ENCODE measurements at regions not wholly inside any gene's neighbourhood (a gene's known extent, or its start where the extent isn't known, plus 50 kb on each side); places are given as distances from the start of the nearest gene placed in this dataset.

- no peak overlapping the region for H3K4me3 ChIP-seq (ENCODE audit: low read depth, low read length)
- TF ChIP-seq CTCF (IDR thresholded peaks at IDR 0.05; ENCODE audit: low read depth, low read length, missing control alignments), result no peak
- in situ Hi-C loops (cut with HindIII; ENCODE audit: low sequenced_read_pairs), result no loop called here
- DNase-seq (ENCODE audit: low read depth), result no peak
Measured at GRCh38 chr7:48703466-48703865, 220.9 kb upstream of the CDC14C start.

- TF ChIP-seq CTCF (IDR thresholded peaks at IDR 0.05; ENCODE audit: low read depth, low read length, missing control alignments), result no peak
- in situ Hi-C loops (cut with HindIII; ENCODE audit: low sequenced_read_pairs), result no loop called here
Measured at GRCh38 chr7:48708122-48708521, 216.2 kb upstream of the CDC14C start.

GRCh38 chr7:48708635-48709034 lies 215.7 kb upstream of the CDC14C start:
- no peak overlapping the region for H3K4me3 ChIP-seq (ENCODE audit: low read depth, low read length)
- in situ Hi-C loops (cut with HindIII; ENCODE audit: low sequenced_read_pairs), result no loop called here
- TF ChIP-seq CTCF (IDR thresholded peaks at IDR 0.05; ENCODE audit: low read depth, low read length, missing control alignments), result no peak
- no peak for DNase-seq (ENCODE audit: low read depth)

More at GRCh38 chr7:48708122-48708521, 216.2 kb upstream of the CDC14C start:
- no peak for DNase-seq (ENCODE audit: low read depth)
- H3K4me3 ChIP-seq (ENCODE audit: low read depth, low read length), result no peak overlapping the region

- in situ Hi-C loops (cut with HindIII; ENCODE audit: low sequenced_read_pairs), result no loop called here
- no peak for DNase-seq (ENCODE audit: low read depth)
- no peak overlapping the region for H3K4me3 ChIP-seq (ENCODE audit: low read depth, low read length)
- TF ChIP-seq CTCF (IDR thresholded peaks at IDR 0.05; ENCODE audit: low read depth, low read length, missing control alignments), result no peak
Measured at GRCh38 chr7:48710995-48711394, 213.4 kb upstream of the CDC14C start.

- no peak for TF ChIP-seq CTCF (IDR thresholded peaks at IDR 0.05; ENCODE audit: low read depth, low read length, missing control alignments)
- in situ Hi-C loops (cut with HindIII; ENCODE audit: low sequenced_read_pairs), result no loop called here
- H3K4me3 ChIP-seq (ENCODE audit: low read depth, low read length), result no peak overlapping the region
- no peak for DNase-seq (ENCODE audit: low read depth)
Measured at GRCh38 chr7:48718731-48719378, 205.5 kb upstream of the CDC14C start.

GRCh38 chr7:48728799-48729198 lies 195.5 kb upstream of the CDC14C start:
- H3K4me3 ChIP-seq (ENCODE audit: low read depth, low read length), result no peak overlapping the region
- no peak for TF ChIP-seq CTCF (IDR thresholded peaks at IDR 0.05; ENCODE audit: low read depth, low read length, missing control alignments)
- in situ Hi-C loops (cut with HindIII; ENCODE audit: low sequenced_read_pairs), result no loop called here
- no peak for DNase-seq (ENCODE audit: low read depth)

Data from astrocyte of the cerebellum (primary cell).